Fibroblast of pulmonary artery (primary cell): ENCODE measurements at regions not wholly inside any gene's neighbourhood (a gene's known extent, or its start where the extent isn't known, plus 50 kb on each side); places are given as distances from the start of the nearest gene placed in this dataset.

Source experiments
- DNase-seq: peaks from one replicate; pipeline ENCODE4 v3.0.0-alpha.2; 2010; ENCODE audit warnings: low read depth
- H3K4me3 ChIP-seq: replicated peaks from 2 replicates; pipeline ENCODE4 v1.5.1; 2011; ENCODE audit warnings: low read depth, mild to moderate bottlenecking, control low read depth, low read length, moderate library complexity
- TF ChIP-seq, protein P1 (sequence below): IDR thresholded peaks from 2 replicates; pipeline ENCODE4 v1.5.1; 2011; ENCODE audit warnings: mild to moderate bottlenecking, control low read depth, low read length, inconsistent platforms; ENCODE audit errors: missing control alignments

DNA sequence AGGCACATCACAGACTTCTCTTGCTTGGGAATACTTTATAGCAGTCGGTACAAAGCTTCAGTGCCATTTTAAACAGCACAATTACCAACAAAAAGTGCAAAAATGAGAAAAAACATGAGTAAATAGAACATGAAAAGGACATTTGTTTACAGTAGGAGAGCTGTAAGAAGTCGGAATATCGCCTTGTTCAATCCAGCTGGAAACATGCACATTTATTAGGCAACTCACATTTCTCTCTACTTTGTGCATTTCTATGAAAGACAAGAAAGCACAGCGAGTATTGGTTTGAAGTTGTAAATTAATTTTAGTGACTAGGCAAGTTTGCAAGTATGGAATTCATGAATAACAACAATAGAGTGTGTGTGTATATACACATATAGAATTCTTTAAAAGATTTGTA is 484.7 kb downstream of the DACH1 start:
- DNase-seq, result no peak
- TF ChIP-seq, protein P1, sequence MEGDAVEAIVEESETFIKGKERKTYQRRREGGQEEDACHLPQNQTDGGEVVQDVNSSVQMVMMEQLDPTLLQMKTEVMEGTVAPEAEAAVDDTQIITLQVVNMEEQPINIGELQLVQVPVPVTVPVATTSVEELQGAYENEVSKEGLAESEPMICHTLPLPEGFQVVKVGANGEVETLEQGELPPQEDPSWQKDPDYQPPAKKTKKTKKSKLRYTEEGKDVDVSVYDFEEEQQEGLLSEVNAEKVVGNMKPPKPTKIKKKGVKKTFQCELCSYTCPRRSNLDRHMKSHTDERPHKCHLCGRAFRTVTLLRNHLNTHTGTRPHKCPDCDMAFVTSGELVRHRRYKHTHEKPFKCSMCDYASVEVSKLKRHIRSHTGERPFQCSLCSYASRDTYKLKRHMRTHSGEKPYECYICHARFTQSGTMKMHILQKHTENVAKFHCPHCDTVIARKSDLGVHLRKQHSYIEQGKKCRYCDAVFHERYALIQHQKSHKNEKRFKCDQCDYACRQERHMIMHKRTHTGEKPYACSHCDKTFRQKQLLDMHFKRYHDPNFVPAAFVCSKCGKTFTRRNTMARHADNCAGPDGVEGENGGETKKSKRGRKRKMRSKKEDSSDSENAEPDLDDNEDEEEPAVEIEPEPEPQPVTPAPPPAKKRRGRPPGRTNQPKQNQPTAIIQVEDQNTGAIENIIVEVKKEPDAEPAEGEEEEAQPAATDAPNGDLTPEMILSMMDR, result no peak
- H3K4me3 ChIP-seq, result no peak overlapping the region

DNA sequence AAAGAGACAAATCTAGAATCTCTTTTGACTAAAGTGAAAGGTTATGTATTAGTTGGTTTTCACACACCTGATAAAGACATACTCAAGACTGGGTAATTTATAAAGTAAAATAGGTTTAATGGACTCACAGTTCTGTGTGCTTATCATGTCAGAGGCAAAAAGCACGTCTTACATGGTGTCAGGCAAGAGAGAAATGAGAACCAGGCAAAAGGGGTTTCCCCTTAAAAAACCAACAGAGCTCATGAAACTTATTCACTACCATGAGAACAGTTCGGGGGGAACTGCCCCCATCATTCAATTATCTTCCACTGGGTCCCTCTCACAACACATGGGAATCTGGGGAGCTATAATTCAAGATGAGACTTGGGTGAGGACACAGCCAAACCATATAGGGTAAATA is 486.8 kb downstream of the DACH1 start:
- DNase-seq, result no peak

DNA sequence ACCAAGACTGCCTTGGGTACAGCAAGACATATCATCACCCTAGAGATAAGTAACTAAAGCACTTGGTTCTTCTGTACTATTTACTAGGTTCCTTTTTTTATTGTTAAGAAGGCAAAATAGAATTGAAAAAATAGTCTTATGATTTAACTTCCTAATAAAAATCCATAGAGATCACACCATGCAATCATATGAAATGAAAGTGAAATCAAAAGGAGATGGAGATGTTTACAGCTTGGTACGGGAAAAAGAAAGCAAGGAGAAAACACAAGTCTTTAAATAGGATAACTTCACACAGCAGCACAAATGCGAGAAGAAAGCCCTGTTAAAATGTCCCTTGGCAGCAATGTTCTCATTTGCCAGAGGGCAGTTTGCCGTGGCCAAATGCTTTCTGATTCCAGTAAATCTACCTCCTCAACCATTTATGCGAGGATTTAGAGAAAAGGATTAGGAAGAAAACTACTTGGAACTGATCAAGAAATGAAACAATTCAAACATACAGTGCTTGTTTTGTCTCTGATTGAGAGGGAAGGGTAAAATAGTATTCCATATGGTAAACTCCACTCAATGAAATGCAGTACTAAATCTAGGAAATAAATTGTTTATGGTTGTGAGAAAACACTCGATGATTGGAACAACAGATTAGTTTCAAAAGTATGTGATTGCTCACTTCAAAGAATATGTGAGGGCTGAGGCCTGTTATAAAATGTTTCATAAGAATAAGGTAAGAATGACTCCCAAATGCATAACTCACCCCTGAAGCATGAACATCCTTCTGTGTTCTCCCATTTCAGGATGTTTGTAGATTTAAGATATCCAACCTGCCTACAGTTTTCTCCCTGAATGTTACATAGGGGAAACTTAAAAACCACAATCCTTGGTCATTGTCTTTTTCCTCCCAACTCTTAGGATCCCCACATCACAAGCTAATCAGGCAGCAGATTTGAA is 487.8 kb downstream of the DACH1 start:
- TF ChIP-seq, protein P1, result no peak
- H3K4me3 ChIP-seq, result no peak overlapping the region
- peak; percentile 19 for DNase-seq

More for the DNA sequence above, 486.8 kb downstream of the DACH1 start:
- H3K4me3 ChIP-seq, result no peak overlapping the region
- TF ChIP-seq, protein P1, result no peak

DNA sequence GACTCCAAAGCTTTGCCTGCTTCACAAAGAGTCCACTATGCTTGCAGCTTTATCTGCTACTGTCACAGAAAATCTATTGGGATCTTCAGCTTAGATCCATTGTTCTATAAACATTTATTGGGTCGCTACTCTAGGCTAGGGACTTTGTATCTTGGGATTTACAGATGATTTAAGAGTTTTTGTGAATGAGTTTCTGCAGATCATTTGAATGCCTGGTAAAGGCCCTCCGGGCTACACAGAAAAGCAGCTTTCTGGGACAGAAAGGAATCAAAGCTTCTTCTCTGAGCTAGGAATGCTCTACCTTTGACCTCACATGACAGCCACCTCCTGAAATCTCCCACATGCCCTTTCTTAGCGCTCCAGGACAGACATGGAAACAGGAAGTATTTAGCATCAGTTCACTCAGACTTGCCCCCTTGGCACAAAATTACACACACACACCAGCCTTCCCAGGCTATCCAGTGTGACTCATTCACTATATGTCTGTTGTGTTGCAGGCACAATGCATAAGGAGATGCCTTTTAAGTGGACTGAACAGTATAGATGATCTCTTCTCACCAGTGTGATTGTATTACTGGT is 492.4 kb downstream of the DACH1 start:
- H3K4me3 ChIP-seq, result no peak overlapping the region
- peak; percentile 28 for DNase-seq
- TF ChIP-seq, protein P1, result no peak

DNA sequence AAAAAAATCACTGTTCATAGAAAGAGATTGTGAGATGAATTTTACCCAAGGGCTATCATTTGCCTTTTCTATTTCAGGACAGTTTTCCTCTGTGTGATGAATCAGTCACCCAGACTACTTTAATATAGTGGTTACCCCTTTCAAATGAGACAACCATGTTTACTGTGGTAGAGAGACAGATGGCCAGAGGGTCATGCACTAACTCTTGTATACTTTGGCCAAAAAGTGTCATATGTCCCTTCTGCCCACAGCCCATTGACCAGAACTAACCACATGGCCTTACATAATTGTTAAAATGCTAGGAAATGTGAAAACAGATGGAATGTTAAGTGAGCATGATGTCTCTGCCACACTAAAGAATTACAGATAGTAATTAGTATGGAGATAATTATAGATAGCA is 498.7 kb downstream of the DACH1 start:
- H3K4me3 ChIP-seq, result no peak overlapping the region
- DNase-seq, result no peak
- TF ChIP-seq, protein P1, result no peak

DNA sequence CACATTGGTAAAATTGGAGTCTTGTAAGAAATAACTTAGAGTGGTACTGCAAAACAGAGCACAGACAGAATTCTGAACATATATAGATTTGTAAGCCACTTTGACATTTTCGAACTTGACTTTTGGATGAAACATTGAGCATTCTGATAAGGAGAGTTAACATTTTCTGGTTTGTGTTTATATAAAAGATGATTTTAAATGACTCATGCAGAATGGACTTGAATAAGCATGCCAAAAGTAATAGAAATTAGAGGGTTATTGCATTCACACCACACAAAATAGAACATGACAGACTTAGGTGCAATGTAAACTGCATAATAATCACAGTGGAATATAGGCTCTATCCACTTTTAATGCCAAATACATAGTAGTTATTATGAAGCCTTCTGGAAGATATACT is 507.0 kb downstream of the DACH1 start:
- H3K4me3 ChIP-seq, result no peak overlapping the region
- peak; percentile 4 for DNase-seq
- TF ChIP-seq, protein P1, result no peak
